Calu3 (cell line): ENCODE measurements at regions not wholly inside any gene's neighbourhood (a gene's known extent, or its start where the extent isn't known, plus 50 kb on each side); places are given as distances from the start of the nearest gene placed in this dataset.

ENCODE experiments used
- BruUV-seq: library from RNA; stranded (reverse); fragments of 400-500 nt; replicated peaks from 2 replicates; lab custom pipeline; 2021; lab: Mats Ljungman, UMichigan
- CTCF ChIA-PET: fragments of 300-600 bp; sonication (Branson Sonifier 250); formaldehyde crosslinking; loops from one replicate; lab custom pipeline; 2022; ENCODE audit warnings: antibody characterized with exemption; lab: Charles Lee
- DNase-seq: peaks from one replicate; pipeline ENCODE4 v3.0.0; 2022
- H3K27ac Mint-ChIP-seq: one replicate; pipeline ENCODE4 v1.8.0; 2022; ENCODE audit warnings: mixed read lengths; ENCODE audit not compliant: unreplicated experiment
- H3K27me3 Mint-ChIP-seq: one replicate; pipeline ENCODE4 v1.8.0; 2022; ENCODE audit warnings: mixed read lengths; ENCODE audit not compliant: unreplicated experiment
- H3K36me3 Mint-ChIP-seq: one replicate; pipeline ENCODE4 v1.8.0; 2022; ENCODE audit warnings: mild to moderate bottlenecking, moderate library complexity, mixed read lengths; ENCODE audit not compliant: insufficient read depth, unreplicated experiment
- H3K4me1 Mint-ChIP-seq: one replicate; pipeline ENCODE4 v1.8.0; 2022; ENCODE audit warnings: mild to moderate bottlenecking, low read depth, mixed read lengths; ENCODE audit not compliant: unreplicated experiment
- H3K4me3 Mint-ChIP-seq: one replicate; pipeline ENCODE4 v1.8.0; 2022; ENCODE audit warnings: mild to moderate bottlenecking, low read depth, moderate library complexity, mixed read lengths; ENCODE audit not compliant: unreplicated experiment
- H3K9me3 Mint-ChIP-seq: one replicate; pipeline ENCODE4 v1.8.0; 2022; ENCODE audit warnings: low read depth, mixed read lengths; ENCODE audit not compliant: unreplicated experiment
- CTCF ChIP-seq: fragments of 200-600 bp; IDR thresholded peaks from one replicate; pipeline ENCODE4 v1.8.0; 2022; ENCODE audit warnings: antibody characterized with exemption; ENCODE audit not compliant: unreplicated experiment
- intact Hi-C: fragments of 100-400 bp; cut with micrococcal nuclease; formaldehyde crosslinking; loops from one replicate; pipeline ENCODE4 v1.10.0; 2022; ENCODE audit not compliant: unreplicated experiment

- H3K36me3 Mint-ChIP-seq, result no peaks in the 10 kb centered on the region
- H3K9me3 Mint-ChIP-seq, result no peaks in the 10 kb centered on the region
- no TSS peak for BruUV-seq
- CTCF ChIA-PET, result no interaction called here
- H3K4me1 Mint-ChIP-seq, result no peaks in the 10 kb centered on the region
- H3K27me3 Mint-ChIP-seq, result no peaks in the 10 kb centered on the region
- H3K27ac Mint-ChIP-seq, result no peak overlapping the region
- no peak for TF ChIP-seq CTCF
- DNase-seq, result no peak
- H3K4me3 Mint-ChIP-seq, result no peak overlapping the region
- intact Hi-C loops, result loop anchor here (5.0 kb wide), 1 partner anchor 1765 kb away; no protein-coding TSS in a partner anchor
Observed at GRCh38 chrX:118257781-118258180, 88.1 kb upstream of the WDR44 start.

GRCh38 chrX:118259213-118259612 is 86.7 kb upstream of the WDR44 start:
- H3K9me3 Mint-ChIP-seq, result no peaks in the 10 kb centered on the region
- no peak overlapping the region for H3K27ac Mint-ChIP-seq
- no TSS peak for BruUV-seq

GRCh38 chrX:118261151-118261550 is 84.8 kb upstream of the WDR44 start:
- BruUV-seq, result no TSS peak
- H3K9me3 Mint-ChIP-seq, result no peaks in the 10 kb centered on the region
- no peak for DNase-seq
- no peak overlapping the region for H3K4me3 Mint-ChIP-seq
- no peak for TF ChIP-seq CTCF
- no peaks in the 10 kb centered on the region for H3K36me3 Mint-ChIP-seq
- intact Hi-C loops, result no loop called here
- no peaks in the 10 kb centered on the region for H3K4me1 Mint-ChIP-seq
- no peak overlapping the region for H3K27ac Mint-ChIP-seq
- CTCF ChIA-PET, result no interaction called here
- H3K27me3 Mint-ChIP-seq, result no peaks in the 10 kb centered on the region

More at GRCh38 chrX:118259213-118259612, 86.7 kb upstream of the WDR44 start:
- CTCF ChIA-PET, result interaction anchor here (0.8 kb wide), 1 partner anchor 9 kb away, joined by 3 read pairs; no protein-coding TSS in a partner anchor
- H3K27me3 Mint-ChIP-seq, result no peaks in the 10 kb centered on the region
- H3K4me1 Mint-ChIP-seq, result no peaks in the 10 kb centered on the region
- intact Hi-C loops, result loop anchor here (5.0 kb wide), 1 partner anchor 1767 kb away; no protein-coding TSS in a partner anchor
- no peak for DNase-seq
- no peak overlapping the region for H3K4me3 Mint-ChIP-seq
- H3K36me3 Mint-ChIP-seq, result no peaks in the 10 kb centered on the region
- no peak for TF ChIP-seq CTCF

GRCh38 chrX:118271775-118272174 is 74.1 kb upstream of the WDR44 start:
- intact Hi-C loops, result no loop called here
- Mint-ChIP-seq H3K27me3 (no peaks in the 10 kb centered on the region), H3K36me3 (no peaks in the 10 kb centered on the region), H3K4me1 (no peaks in the 10 kb centered on the region), H3K27ac (no peak overlapping the region), H3K9me3 (peaks cover 7% of the 10 kb centered on the region), H3K4me3 (no peak overlapping the region)
- no peak for DNase-seq
- TF ChIP-seq CTCF, result no peak
- BruUV-seq, result no TSS peak
- CTCF ChIA-PET, result no interaction called here
